IPS-NIHi11 (cell line): ENCODE measurements at regions not wholly inside any gene's neighbourhood (a gene's known extent, or its start where the extent isn't known, plus 50 kb on each side); places are given as distances from the start of the nearest gene placed in this dataset.
"Not testable (repeated sequence)": the region's sequence is repeated elsewhere in the genome, so short reads cannot be mapped to it uniquely, and the experiment has no call there.

Experiments used
- DNase-seq: peaks from one replicate; pipeline ENCODE4 v3.0.0; 2012; ENCODE audit warnings: mixed read lengths, low spot score

GRCh38 chr12:113571713-113572112, 100.0 kb upstream of the LHX5 start:
- DNase-seq, result no peak

- no peak for DNase-seq
Measured at GRCh38 chr12:113569806-113570205, 98.1 kb upstream of the LHX5 start.

GRCh38 chr12:113568021-113568420, 96.3 kb upstream of the LHX5 start:
- DNase-seq, result no peak

DNA sequence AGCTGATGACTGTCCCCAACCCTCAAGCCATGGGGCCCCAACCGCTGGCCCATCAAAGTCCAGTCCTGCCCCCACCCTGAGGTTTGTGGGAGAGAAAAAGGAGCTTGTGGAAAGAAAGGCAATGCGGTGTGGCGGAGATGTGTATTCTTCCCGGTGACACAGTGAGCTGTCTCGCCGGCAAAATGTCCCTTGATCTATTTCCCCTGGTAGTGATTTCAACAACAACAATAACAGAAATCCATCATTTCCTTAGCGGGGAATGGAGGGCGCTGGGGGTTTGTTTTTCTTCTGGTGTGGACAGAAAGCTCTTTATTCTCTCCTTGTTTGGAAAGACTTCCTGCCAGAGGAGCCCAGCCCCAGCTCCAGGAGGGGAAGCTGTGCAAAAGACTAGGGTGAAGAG, 93.7 kb upstream of the LHX5 start:
- no peak for DNase-seq

DNA sequence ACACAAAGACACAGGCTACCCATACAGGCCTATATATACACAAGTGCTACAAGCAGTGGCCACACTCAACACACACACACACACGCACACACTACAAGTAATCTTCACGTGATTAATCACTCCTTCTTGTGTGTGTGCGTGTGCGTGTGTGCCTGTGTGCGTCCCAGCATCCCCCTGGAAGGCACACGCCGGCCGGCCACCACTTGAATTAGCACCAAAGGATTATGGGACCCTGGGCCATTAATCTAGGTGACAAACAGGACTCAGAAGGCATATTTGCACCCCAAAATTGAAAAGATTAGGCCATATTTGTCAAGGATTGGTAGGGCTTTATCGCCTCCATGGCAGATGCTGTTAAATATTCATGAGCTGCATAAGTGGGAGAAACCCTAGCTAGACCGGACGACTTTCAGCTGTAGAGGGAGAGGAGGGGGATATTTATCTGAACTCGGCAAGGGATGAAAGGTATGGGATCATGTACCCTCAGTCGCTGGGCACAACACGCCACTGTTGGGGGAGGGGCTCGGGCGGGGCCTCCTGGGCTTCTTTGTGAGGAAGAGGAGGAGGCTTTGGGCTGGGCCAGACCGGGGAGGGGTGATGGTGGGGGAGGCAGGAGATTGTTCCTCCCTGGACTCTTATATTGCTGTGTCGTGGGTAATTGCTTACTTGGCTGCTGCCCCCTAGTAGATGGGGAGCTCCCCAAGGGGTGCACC, 89.6 kb upstream of the LHX5 start:
- DNase-seq, result no peak

- DNase-seq, result no peak
Measured at GRCh38 chr12:113559466-113559865, 87.8 kb upstream of the LHX5 start.

DNA sequence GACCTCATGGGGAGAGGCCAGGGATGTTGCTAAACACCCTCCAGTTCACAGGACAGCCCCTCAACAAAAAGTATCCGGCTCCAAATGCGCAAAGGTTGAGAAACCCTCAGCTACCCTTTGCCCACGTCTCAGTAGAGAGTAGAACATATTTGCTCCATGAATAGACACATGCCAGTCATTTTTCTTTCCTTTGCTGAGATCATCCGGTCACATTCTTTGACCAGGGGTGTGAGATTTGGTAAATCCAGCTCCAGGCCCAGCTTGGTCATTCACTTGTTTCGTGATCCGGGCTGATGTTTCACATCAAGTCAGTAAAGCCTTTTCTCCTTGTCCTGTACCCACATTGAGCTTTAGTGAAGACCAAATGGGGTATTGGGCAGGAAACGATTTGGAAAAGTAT, 83.6 kb upstream of the LHX5 start:
- no peak for DNase-seq

DNA sequence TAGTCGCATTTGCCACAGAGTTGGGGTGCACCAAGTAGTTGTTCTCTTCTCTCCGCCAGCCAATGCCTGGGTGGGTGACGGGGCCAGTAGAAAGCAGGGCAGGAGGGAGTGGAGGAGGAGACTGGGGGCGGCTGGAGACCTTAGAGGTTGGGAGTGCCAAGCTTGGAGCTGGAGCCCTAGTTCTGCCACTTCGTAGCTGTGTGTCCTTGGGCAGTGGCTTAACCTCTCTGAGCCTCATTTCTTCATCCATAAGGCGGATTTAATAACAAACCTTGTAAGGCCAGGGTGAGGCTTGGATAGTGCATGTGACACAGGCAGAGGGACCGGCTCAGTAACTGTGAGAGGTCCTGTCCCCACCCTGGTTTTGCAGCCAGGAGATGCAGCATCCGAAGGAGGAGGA, 81.1 kb upstream of the LHX5 start:
- DNase-seq, result no peak

DNA sequence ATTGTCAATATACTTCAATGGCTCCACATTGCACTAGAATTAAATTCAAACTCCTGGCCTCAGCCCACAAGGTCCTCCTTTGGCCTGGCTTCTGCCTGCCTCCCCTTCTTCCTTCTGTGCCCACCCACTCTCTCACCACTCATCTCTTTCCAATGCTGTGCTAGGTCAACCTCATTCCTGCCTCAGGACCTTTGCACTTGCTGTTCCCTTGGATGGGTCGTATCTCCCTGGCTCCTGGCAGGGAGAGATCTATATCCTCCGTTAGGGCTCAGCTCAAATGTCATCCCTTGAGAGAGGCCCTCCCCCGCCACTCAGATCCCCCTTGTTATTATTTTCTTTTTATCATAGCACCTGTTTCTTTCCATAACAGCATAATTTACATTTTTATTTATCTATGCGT, 79.9 kb upstream of the LHX5 start:
- DNase-seq, result no peak

GRCh38 chr12:113548467-113548866, 76.8 kb upstream of the LHX5 start:
- no peak for DNase-seq

- DNase-seq, result no peak
Measured at GRCh38 chr12:113546916-113547863, 75.5 kb upstream of the LHX5 start.

DNA sequence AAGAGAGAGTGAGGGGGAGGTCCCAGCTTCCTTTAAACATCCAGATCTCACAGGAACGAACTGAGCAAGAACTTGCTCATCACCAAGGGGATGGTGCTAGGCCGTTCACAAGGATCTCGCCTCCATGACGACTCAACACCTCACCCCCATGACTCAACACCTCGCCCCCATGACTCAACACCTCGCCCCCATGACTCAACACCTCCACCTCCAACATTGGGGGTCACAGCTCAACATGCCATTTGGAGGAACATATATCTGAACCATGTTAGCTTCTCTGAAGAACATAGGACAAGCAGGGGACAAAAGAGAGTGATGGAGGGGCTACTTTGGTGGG, 66.0 kb upstream of the LHX5 start:
- no peak for DNase-seq

- no peak for DNase-seq
Measured at GRCh38 chr12:113537046-113537750, 65.5 kb upstream of the LHX5 start.

DNA sequence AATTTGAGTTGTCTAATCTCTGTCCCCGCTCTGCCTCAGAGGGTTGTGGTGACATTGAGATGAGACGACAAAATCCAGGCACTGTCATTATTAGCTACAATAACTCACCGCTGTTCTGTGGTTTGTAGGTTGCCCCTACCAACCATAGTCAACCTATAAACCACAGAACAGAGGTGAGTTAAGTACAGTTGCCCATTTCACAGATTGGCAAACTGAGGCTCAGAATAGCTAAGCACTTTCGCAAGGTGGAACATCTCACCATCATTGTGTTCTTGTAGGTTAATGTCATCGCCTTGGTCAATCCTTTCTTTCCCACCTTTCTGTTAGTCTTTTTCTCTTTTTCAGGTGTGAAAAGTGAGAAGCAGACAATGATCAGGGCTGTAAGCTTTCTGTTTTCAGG, 63.4 kb upstream of the LHX5 start:
- DNase-seq, result no peak

DNA sequence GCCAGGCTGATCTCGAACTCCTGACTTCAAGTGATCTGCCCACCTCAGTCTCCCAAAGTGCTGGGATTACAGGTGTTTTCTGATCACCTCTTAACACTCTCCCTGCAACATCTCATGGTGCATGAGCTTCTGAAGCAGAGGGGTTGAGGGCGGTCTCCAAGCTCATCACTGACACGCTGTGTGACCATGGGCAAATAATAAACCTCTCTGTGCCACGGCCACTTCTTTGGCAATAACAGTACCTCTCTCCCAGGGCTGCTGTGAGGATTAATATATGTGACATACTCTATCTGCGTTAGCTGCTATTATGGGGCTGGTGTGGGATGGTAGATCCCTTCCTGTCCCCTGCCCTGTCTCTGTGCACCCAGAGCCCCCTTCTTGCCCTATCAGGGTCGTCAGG, 62.9 kb upstream of the LHX5 start:
- DNase-seq, result no peak

GRCh38 chr12:113533842-113534375, 62.2 kb upstream of the LHX5 start:
- DNase-seq, result no peak

GRCh38 chr12:113532292-113532691, 60.6 kb upstream of the LHX5 start:
- DNase-seq, result no peak

- not testable (repeated sequence) for DNase-seq
Measured at GRCh38 chr12:113531073-113531472, 59.4 kb upstream of the LHX5 start.

DNA sequence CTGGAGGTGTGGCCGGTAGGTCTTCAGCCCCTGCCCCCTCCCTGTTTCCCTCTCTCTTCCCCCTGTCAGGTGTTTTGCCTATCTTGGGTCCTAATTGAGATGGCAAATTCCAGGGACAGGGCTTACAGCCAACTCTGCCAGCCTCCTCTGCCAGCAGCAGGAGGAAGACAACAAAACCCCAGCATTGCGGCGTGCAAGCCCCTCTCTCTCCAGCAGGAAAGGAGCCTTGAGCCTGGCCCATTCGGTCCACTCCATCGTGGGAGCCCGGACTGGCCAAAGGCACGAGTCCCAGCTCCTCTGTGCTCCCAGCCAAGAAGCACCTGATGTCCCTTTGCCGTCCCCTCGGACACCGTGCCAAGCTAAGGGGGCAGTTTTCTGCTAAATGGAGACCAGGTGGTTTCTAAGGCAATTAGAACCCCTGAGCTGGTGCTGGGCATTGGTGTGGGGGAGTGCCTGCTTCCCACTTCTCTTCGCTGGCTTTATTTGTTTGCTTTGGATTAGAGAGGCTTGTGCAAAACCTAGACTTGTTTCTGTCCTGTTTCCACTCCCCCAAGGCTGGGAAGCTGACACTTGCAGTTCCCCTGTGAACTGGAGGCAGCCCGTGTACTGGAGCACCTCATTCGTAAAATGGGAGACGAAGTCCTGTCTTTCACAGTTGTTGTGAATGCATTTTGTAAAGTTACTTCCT, 57.1 kb upstream of the LHX5 start:
- no peak for DNase-seq

GRCh38 chr12:113525066-113525465, 53.4 kb upstream of the LHX5 start:
- no peak for DNase-seq

- no peak for DNase-seq
Measured at GRCh38 chr12:113524495-113524894, 52.8 kb upstream of the LHX5 start.

DNA sequence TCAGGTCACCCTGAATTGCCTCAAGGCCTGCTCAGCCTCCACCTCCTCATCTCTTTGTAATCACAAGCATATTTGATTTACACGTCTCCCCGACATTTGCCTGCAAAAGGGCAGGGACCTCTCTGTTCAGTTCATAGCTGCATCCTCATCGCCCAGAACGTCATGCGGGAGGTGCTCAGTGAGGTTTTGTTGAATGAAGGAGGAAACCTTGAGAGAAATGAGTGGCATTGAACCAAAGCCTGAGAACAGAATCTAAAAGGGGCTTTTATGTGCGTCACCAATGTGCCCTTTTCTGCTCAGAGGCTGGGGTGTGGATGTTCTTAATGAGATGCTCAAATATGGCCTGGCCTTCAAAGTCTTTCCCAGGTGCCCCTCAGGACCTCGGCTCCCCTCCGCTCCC, 50.0 kb upstream of the LHX5 start:
- DNase-seq, result no peak
